Activated naive CD8-positive, alpha-beta T cell treated with anti-CD3 and anti-CD28 coated beads, Interleukin-2, amount 50 U/mL, for 24 hours (primary cell): ENCODE measurements at regions not wholly inside any gene's neighbourhood (a gene's known extent, or its start where the extent isn't known, plus 50 kb on each side); places are given as distances from the start of the nearest gene placed in this dataset.

Experiments
- ATAC-seq: fragments of 150-1000 bp; cut with Tn5 transposase; one replicate; pipeline ENCODE4 v1.10.0; 2021
- DNase-seq: peaks from one replicate; pipeline ENCODE4 v3.0.0; 2021
- H3K27ac Mint-ChIP-seq: one replicate; pipeline ENCODE4 v1.8.0; 2021; ENCODE audit warnings: mild to moderate bottlenecking, mixed read lengths
- H3K27me3 Mint-ChIP-seq: one replicate; pipeline ENCODE4 v1.8.0; 2021; ENCODE audit warnings: mixed read lengths
- H3K36me3 Mint-ChIP-seq: one replicate; pipeline ENCODE4 v1.8.0; 2021; ENCODE audit warnings: low read depth, mixed read lengths
- H3K4me1 Mint-ChIP-seq: one replicate; pipeline ENCODE4 v1.8.0; 2021; ENCODE audit warnings: mixed read lengths
- H3K4me3 Mint-ChIP-seq: one replicate; pipeline ENCODE4 v1.8.0; 2021; ENCODE audit warnings: mild to moderate bottlenecking, moderate library complexity, mixed read lengths
- H3K9me3 Mint-ChIP-seq: one replicate; pipeline ENCODE4 v1.8.0; 2021; ENCODE audit warnings: mixed read lengths

DNA sequence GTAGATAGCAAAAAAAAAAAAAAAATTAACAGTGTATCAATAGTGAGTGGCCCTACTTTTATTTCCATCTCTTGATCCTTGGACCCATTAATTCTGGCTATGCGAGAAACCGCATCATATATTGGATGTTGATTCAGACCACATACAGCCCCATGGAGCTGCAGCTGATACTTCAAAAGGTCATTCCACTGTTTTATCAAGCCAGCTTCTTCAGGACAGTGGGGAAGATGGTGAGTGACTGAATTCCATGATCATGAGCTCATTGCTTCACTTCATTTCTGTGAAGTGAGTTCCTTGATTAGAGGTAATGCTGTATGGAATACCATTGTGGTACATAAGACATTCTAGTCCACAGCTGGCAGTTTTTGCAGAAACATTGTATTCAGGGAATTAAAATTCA is 222.9 kb upstream of the MEF2C start:
- no peaks in the 10 kb centered on the region for H3K36me3 Mint-ChIP-seq
- no peaks in the 10 kb centered on the region for H3K9me3 Mint-ChIP-seq
- no peak overlapping the region for H3K4me3 Mint-ChIP-seq
- H3K27me3 Mint-ChIP-seq, result no peaks in the 10 kb centered on the region
- no peak overlapping the region for H3K27ac Mint-ChIP-seq
- DNase-seq (no peak), ATAC-seq (no peak)
- no peaks in the 10 kb centered on the region for H3K4me1 Mint-ChIP-seq

DNA sequence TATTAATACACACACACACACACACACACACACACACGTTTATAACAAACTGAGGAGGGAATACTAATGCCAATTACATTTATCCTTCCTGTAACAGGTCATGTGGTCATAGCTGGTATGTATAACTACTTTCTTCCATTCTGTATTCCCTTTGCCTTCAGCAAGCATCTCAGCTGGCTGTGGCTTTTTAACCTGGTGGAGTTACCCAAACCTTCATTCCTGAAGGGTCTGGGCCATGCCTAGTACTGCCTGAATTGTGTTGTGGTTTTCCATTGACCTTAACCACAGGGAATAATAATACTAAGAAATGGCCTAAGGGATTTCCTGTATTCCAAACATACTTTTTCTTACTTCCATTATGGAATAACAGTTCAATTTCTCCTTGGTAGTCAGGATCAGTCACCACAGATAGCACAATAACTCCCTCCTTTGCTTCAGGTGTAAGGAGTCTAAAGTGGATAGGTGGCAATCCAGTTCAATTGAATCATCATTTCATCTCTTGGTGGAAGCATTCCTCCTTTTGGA is 222.2 kb upstream of the MEF2C start:
- Mint-ChIP-seq H3K36me3 (no peaks in the 10 kb centered on the region), H3K27ac (no peak overlapping the region), H3K4me3 (no peak overlapping the region), H3K4me1 (no peaks in the 10 kb centered on the region), H3K9me3 (no peaks in the 10 kb centered on the region), H3K27me3 (no peaks in the 10 kb centered on the region)
- no peak for DNase-seq
- ATAC-seq, result no peak

DNA sequence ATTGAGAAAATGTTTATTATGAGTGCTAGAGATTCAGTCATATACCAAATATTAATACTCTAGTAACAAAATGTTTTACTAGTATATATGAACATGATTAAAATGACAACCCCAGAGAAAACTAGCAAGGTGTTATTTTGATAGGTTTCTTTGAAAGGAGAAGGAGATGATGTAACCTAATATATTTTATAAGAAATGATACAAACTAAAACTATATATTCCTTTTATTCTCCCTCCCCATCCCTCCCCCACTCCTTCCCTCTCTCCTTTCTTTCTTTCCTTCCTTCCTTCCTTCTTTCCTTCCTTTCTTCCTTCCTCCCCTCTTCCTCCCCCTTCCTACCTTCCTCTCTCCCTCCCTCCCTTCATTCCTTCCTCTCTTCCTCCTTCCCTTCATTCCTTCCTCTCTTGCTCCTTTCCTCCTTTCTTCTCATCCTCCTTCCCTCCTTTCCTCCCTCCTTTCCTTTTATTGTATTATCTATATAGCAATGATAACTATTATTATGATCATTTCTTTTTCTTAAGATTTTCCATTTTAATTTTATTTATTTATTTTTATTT is 215.3 kb upstream of the MEF2C start:
- Mint-ChIP-seq H3K9me3 (no peaks in the 10 kb centered on the region), H3K27ac (no peak overlapping the region), H3K4me3 (no peak overlapping the region), H3K36me3 (no peaks in the 10 kb centered on the region), H3K4me1 (no peaks in the 10 kb centered on the region), H3K27me3 (no peaks in the 10 kb centered on the region)
- ATAC-seq (no peak), DNase-seq (no peak)

DNA sequence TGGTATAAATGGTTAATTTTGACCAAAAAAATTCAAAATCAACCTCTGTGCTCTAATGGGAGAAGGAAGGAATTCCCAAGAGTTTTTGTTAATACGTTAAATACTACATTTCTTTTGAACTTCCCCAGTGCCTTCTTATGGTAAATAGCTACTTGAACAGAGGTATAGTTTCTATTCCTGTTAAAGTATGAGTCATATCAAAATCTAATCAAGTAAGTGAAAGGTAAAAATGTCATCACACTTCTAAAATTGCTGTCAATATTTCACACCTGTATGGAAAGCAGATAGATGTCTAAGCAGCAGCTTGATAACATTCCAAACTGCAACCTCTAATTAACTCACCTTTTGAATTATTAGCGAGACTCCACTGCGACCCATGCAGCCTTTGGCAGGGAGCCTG is 214.1 kb upstream of the MEF2C start:
- ATAC-seq (no peak), DNase-seq (no peak)
- Mint-ChIP-seq H3K9me3 (no peaks in the 10 kb centered on the region), H3K27me3 (no peaks in the 10 kb centered on the region), H3K27ac (no peak overlapping the region), H3K36me3 (no peaks in the 10 kb centered on the region), H3K4me3 (no peak overlapping the region), H3K4me1 (no peaks in the 10 kb centered on the region)

DNA sequence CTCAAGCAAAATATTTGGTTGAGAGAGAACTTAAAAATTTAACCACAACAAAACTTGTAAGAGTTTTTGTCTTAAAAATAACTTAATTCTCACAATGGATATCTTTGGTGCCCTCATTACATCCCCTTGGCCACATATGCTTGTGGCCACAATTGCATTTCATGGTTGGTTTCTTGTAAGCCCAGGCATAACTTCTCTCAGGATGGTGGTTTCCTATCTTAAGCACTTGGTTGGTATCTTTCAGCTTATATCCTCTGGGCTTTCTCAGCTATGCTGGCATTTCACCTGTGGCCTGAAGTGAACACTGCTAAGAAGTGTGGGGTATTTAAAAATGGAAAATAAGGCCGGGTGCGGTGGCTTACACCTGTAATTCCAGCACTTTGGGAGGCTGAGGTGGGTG is 212.4 kb upstream of the MEF2C start:
- DNase-seq (no peak), ATAC-seq (no peak)
- Mint-ChIP-seq H3K4me3 (no peak overlapping the region), H3K9me3 (peaks cover 4% of the 10 kb centered on the region), H3K27me3 (no peaks in the 10 kb centered on the region), H3K27ac (no peak overlapping the region), H3K36me3 (no peaks in the 10 kb centered on the region), H3K4me1 (no peaks in the 10 kb centered on the region)

DNA sequence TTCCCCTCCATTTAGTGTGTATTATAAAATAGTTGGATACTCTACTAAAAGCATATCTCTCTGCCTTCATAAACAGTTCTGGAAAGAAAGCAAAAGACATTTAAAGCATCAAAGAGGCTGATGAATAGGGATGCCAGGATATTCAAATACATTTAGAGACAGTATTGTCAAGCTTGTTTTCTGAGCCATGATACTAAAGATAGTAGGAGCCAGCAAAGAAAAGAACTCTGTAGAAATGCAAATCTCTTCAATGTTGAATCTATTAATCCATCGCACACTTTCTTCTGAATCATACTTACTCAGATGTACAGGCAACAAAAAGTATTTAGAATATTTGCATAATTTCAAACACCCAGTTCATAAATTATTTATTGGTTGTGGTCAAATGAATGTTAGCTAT is 207.1 kb upstream of the MEF2C start:
- no peaks in the 10 kb centered on the region for H3K4me1 Mint-ChIP-seq

DNA sequence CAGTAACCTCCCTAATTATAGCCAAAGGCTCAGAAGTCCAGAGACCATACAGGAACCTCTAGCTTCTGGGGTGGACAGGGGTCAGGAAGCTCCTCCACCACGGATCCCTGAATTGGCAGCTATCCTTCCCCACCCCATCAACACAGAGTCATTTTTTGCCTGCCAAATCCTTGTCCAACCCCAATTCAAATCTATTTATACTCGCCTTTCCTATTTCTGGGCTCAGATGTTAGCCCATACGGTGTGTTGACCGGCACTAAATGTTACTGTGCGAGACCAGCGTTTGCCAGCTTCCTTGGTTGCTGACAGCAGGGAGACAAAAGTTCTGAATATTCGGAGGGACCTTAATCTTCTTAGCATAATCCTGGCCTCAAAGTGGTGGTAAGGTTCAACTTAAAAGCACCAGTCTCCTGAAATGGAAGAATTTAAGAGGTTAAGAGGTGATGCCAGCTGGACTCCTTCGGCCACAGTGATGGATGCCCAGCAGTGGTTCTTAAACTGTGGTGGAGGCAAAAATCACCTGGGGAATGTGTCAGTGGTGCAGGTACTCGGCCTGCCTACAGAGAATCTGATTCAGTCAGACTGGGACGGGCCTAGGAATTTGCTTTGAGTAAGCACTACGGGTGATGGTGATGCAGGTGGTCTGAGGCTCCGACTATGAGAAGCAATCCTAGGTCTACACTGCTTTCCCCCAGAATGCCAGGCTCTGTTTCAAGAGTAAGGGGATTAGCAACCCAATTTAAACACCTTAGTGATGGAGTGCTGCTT is 204.8 kb upstream of the MEF2C start:
- no peaks in the 10 kb centered on the region for H3K36me3 Mint-ChIP-seq
- no peaks in the 10 kb centered on the region for H3K27me3 Mint-ChIP-seq
- no peak for DNase-seq
- ATAC-seq, result no peak
- no peaks in the 10 kb centered on the region for H3K4me1 Mint-ChIP-seq
- H3K9me3 Mint-ChIP-seq, result peaks cover 4% of the 10 kb centered on the region
- no peak overlapping the region for H3K4me3 Mint-ChIP-seq
- H3K27ac Mint-ChIP-seq, result no peak overlapping the region

More for the DNA sequence above, 207.1 kb upstream of the MEF2C start:
- Mint-ChIP-seq H3K27ac (no peak overlapping the region), H3K9me3 (peaks cover 4% of the 10 kb centered on the region), H3K27me3 (no peaks in the 10 kb centered on the region), H3K36me3 (no peaks in the 10 kb centered on the region), H3K4me3 (no peak overlapping the region)
- no peak for ATAC-seq
- DNase-seq, result no peak

DNA sequence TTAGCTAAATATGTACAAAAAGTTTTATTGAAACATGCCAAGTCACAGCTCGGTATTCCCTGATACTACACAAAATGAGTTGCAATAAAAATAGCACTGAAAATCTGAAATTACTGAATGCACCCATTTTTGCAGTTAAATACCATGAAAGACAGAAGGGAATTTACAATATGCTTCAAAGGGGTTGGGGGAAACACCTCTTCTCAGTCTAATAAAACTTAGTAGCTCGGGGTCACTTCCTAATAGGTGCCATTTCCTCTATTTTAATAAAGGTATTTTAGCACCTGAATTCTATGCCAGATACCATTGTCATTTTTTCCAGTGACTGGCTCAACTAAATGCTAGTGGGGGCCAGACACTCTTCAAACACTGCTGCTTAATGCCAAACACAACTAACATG is 204.1 kb upstream of the MEF2C start:
- no peaks in the 10 kb centered on the region for H3K4me1 Mint-ChIP-seq
- no peaks in the 10 kb centered on the region for H3K36me3 Mint-ChIP-seq
- H3K27ac Mint-ChIP-seq, result no peak overlapping the region
- DNase-seq (no peak), ATAC-seq (no peak)
- no peaks in the 10 kb centered on the region for H3K27me3 Mint-ChIP-seq
- no peak overlapping the region for H3K4me3 Mint-ChIP-seq
- H3K9me3 Mint-ChIP-seq, result peaks cover 4% of the 10 kb centered on the region

DNA sequence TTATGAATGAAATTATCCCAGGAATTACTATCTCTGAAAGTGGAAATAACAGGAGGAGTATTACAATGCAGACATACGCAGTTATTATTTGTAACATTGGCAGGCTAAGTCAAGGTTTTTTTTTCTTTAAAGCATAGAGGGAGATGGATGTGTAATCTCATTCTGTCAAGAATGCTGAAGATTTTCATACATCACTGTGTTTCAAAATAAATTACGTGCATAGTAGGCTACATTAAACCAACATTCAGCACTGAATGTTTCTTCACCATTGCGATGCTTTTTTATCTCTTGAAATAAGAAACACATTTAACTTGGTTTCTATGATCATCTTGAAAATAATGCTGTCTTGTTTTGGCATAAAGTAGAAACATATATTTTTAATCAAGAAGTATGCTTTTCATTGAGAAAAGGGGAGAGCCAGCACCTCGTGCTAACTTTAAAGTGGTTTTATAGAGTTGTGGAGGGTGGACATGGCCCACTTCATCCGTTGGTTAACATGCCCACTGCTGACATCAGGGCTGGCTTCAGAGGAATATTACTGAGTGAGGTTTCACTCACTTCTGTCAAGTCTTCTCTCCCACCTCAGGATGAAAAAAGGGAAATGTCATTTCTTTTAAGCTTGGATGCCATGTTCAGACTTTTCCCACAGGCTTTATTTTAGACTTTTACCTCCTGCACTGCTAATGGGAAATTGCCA is 203.6 kb upstream of the MEF2C start:
- H3K27me3 Mint-ChIP-seq, result no peaks in the 10 kb centered on the region
- H3K27ac Mint-ChIP-seq, result no peak overlapping the region
- H3K9me3 Mint-ChIP-seq, result peaks cover 2% of the 10 kb centered on the region
- ATAC-seq, result no peak
- no peaks in the 10 kb centered on the region for H3K4me1 Mint-ChIP-seq
- H3K4me3 Mint-ChIP-seq, result no peak overlapping the region
- no peaks in the 10 kb centered on the region for H3K36me3 Mint-ChIP-seq
- DNase-seq, result no peak

DNA sequence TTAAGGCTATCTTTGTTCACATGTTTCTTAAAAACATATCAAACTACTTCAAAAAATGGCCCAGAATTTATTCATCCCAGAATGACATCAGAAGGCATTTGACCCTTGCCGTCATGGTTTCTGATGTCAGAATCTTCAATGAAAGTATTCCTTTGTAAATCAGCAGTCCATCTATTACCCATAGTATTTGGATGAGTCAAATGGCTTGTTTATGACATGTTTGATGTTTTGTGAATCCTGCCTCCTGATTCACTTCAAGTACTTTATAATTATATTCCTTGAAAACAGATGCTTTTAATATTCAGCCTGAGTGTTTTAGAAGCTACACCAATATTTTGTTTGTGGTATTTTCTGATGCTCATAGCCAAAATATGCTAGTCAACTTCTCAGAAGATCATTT is 200.8 kb upstream of the MEF2C start:
- Mint-ChIP-seq H3K9me3 (no peaks in the 10 kb centered on the region), H3K27ac (no peak overlapping the region), H3K36me3 (no peaks in the 10 kb centered on the region), H3K4me1 (no peaks in the 10 kb centered on the region), H3K4me3 (no peak overlapping the region), H3K27me3 (no peaks in the 10 kb centered on the region)
- ATAC-seq, result no peak
- DNase-seq, result no peak

DNA sequence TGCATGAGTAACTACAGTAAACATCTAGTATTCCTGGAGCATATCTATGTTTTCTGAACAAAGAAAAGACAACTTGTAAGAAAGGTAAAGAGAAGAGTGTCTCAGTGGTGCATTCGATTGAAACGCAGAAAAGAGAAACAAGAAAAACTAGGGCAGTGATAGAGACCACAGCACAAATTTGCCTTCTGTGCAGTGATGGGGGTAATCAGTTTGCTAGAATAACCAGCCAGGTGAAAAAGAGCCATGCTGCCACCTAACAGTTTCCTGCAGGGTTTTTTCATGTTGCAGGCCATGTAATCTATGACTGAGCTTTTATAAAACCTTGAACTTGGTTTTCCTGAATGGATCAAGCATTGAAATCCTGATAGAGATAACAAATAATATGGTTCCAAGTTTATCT is 198.4 kb upstream of the MEF2C start:
- no peak for ATAC-seq
- Mint-ChIP-seq H3K4me1 (no peaks in the 10 kb centered on the region), H3K9me3 (no peaks in the 10 kb centered on the region), H3K36me3 (no peaks in the 10 kb centered on the region), H3K27ac (no peak overlapping the region), H3K4me3 (no peak overlapping the region), H3K27me3 (no peaks in the 10 kb centered on the region)
- DNase-seq, result no peak

DNA sequence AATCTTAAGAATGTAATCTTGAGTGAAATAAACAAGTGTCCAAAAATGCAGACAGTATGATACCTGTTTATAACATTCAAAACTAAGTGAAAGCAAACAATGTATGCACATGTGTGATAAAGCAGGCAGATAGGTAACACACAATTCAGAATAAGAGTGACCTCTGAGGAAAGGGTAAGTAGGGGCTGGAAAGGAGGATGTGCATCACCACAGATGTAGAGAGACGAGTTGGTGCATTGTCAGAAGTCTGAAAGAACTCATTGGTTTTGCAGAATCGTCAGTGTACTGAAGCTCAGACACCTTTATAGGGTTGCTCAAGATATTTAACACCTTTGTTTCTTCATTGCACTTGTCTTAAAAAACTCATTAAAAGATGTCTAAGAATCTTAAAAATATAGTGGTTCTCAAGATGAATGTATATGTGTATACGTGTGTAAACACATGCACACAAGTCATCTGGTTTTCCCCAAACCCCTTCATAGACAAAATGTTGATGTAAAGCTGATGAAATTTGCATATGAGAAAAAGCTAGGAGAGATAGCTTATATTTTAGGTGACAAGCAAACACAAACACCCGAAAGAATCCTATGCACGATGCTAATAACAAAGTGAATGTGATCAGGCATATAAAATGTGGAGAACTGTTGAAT is 197.6 kb upstream of the MEF2C start:
- DNase-seq (no peak), ATAC-seq (no peak)
- no peaks in the 10 kb centered on the region for H3K27me3 Mint-ChIP-seq
- H3K9me3 Mint-ChIP-seq, result no peaks in the 10 kb centered on the region
- no peak overlapping the region for H3K27ac Mint-ChIP-seq
- no peak overlapping the region for H3K4me3 Mint-ChIP-seq
- H3K4me1 Mint-ChIP-seq, result no peaks in the 10 kb centered on the region
- H3K36me3 Mint-ChIP-seq, result no peaks in the 10 kb centered on the region

DNA sequence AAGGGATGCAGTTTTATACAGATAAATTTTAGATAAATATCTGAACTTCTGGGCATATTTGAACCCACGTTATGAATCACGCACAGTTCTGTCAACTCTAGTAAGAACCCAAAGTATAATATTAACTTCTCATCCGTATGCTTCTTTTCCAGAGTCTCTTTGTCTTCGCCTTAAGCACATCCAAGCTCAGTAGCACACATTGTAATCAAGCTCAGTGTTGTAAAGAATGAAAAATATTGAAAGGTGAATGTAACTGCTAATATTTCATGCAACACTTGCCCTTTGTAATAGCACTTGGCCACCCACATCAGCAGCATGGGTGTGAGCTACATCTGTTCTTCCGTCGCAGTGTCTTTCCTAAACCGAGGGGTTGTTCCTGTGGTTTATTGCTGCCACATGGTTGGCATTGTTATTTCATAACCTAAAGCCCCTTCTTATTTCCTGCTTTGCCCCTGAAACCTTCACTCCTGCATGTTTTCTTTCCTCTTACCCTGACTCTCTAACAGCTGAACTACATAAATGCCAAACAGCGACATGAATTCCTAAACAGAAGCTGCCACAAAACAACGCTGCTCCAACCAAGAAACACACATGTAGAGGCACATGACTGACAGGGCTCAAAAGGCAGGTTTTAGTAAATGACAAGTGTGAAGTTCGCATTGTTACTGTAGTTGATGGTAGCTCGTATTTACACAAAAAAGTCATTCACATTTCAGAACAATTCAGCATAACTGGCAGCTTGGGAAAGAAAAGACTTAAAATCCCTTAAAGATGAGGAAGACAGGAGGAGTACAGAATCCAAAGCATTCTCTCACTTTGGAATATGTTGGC is 190.1 kb upstream of the MEF2C start:
- H3K4me3 Mint-ChIP-seq, result no peak overlapping the region
- no peak for ATAC-seq
- H3K9me3 Mint-ChIP-seq, result no peaks in the 10 kb centered on the region
- H3K4me1 Mint-ChIP-seq, result no peaks in the 10 kb centered on the region
- DNase-seq, result no peak
- no peak overlapping the region for H3K27ac Mint-ChIP-seq
- peaks cover 5% of the 10 kb centered on the region for H3K27me3 Mint-ChIP-seq
- no peaks in the 10 kb centered on the region for H3K36me3 Mint-ChIP-seq

DNA sequence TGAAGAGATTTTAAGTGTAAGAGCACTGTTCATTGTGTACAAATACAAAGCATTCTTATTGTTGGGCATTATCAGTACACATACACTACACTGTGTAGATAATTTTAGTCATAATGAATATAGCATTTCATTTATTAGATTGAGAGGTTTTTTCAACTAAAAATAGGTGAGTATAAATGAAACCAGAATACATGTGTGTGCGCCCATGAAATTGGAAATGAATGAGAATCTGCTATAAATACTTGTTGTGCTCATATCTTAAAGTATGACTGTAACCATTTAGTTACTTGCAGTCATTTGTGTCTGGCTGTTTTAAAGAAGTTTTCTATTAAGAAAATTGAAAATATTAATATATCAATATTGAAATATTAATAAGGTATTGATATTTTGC is 189.0 kb upstream of the MEF2C start:
- Mint-ChIP-seq H3K27ac (no peak overlapping the region), H3K4me1 (no peaks in the 10 kb centered on the region), H3K36me3 (no peaks in the 10 kb centered on the region), H3K27me3 (peaks cover 5% of the 10 kb centered on the region), H3K4me3 (no peak overlapping the region), H3K9me3 (no peaks in the 10 kb centered on the region)
- ATAC-seq (no peak), DNase-seq (no peak)
